ENCODE measurements at regions not wholly inside any gene's neighbourhood (a gene's known extent, or its start where the extent isn't known, plus 50 kb on each side); places are given as distances from the start of the nearest gene placed in this dataset.

- no peak for TF ChIP-seq HMGXB4 (CRISPR knock-in tag; IDR thresholded peaks at IDR 0.05)
- no peak for TF ChIP-seq ELF4 (CRISPR knock-in tag; IDR thresholded peaks at IDR 0.05; ENCODE audit: low read depth)
- no peak for TF ChIP-seq JUN (CRISPR knock-in tag; IDR thresholded peaks at IDR 0.05)
- no peak for TF ChIP-seq TCF7 (CRISPR knock-in tag; IDR thresholded peaks at IDR 0.05; ENCODE audit: low read depth)
- no peak for TF ChIP-seq SMAD3 (CRISPR knock-in tag; IDR thresholded peaks at IDR 0.05; ENCODE audit: borderline replicate concordance)
These were observed 117.5 kb downstream of the CCNA1 start (continued) for GRCh38 chr13:36549755-36550154.

DNA sequence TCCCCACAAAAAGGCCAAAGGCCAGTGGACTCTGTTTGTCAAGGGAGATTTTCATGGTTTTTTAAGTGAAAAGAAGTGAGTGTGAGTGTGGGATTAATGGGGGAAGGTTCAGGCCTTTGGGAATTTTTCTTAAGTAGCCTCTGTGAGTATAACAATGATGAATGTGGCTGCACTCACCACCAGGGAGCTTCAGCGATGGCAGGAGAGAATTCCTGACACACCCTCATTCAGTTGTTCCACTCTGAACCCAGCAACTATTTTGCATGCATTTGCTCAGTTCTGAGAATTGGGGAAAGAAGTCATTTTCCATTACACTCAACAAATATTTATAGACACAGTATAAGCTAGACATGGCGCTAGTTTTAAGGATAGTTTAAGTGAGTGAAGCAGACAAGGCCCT, 117.9 kb downstream of the CCNA1 start:
- Mint-ChIP-seq H3K27me3 (ENCODE audit: low read depth) (no peaks in the 10 kb centered on the region), H3K27ac (no peak overlapping the region), H3K36me3 (no peaks in the 10 kb centered on the region), H3K9me3 (no peaks in the 10 kb centered on the region), H3K4me3 (no peak overlapping the region), H3K4me1 (0 out of 2 replicates have a peak, but pooled peaks cover 5% of the 10 kb centered on the region)
- ATAC-seq (no peak), DNase-seq (ENCODE audit: low spot score) (no peak)
- ChIA-PET POLR2A (no interaction called here), CTCF (no interaction called here)
- TF ChIP-seq HMGA2 (CRISPR knock-in tag; IDR thresholded peaks at IDR 0.05) (no peak), USF1 (CRISPR knock-in tag; IDR thresholded peaks at IDR 0.05) (no peak)
- TF ChIP-seq, protein P1, sequence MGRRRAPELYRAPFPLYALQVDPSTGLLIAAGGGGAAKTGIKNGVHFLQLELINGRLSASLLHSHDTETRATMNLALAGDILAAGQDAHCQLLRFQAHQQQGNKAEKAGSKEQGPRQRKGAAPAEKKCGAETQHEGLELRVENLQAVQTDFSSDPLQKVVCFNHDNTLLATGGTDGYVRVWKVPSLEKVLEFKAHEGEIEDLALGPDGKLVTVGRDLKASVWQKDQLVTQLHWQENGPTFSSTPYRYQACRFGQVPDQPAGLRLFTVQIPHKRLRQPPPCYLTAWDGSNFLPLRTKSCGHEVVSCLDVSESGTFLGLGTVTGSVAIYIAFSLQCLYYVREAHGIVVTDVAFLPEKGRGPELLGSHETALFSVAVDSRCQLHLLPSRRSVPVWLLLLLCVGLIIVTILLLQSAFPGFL (CRISPR knock-in tag; IDR thresholded peaks at IDR 0.05; ENCODE audit: borderline replicate concordance) = no peak

DNA sequence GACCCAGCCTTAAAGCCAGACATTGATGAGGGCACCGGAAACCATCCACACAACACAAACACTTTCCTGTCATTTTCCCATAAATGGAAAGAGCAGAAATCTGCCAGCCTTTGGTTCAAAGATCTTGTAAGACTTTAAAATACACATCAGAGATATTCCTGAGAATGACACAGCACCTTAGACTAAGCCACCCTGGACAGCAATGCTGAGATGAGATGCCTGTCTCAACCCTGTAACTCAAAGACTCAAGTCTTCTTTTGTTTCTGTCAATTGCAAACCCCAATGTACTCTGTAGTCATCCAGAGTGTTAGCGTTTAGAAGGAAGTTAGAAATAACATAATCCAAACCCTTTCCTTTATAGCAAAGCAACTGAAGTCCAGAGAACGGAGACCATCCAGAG, 119.2 kb downstream of the CCNA1 start:
- no peaks in the 10 kb centered on the region for H3K27me3 Mint-ChIP-seq (ENCODE audit: low read depth)
- ATAC-seq = no peak
- H3K4me3 Mint-ChIP-seq = no peak overlapping the region
- no peak overlapping the region for H3K27ac Mint-ChIP-seq
- CTCF ChIA-PET = no interaction called here
- H3K36me3 Mint-ChIP-seq = no peaks in the 10 kb centered on the region
- DNase-seq (ENCODE audit: low spot score) = no peak
- POLR2A ChIA-PET = no interaction called here
- 0 out of 2 replicates have a peak, but pooled peaks cover 5% of the 10 kb centered on the region for H3K4me1 Mint-ChIP-seq
- H3K9me3 Mint-ChIP-seq = no peaks in the 10 kb centered on the region
- TF ChIP-seq ZNF121 (CRISPR knock-in tag; IDR thresholded peaks at IDR 0.05) = no peak
- no peak for TF ChIP-seq PRRX2 (CRISPR knock-in tag; IDR thresholded peaks at IDR 0.05)
- no peak for TF ChIP-seq CBFB (CRISPR knock-in tag; IDR thresholded peaks at IDR 0.05; ENCODE audit: low read depth)
- no peak for TF ChIP-seq ZNF219 (CRISPR knock-in tag; IDR thresholded peaks at IDR 0.05; ENCODE audit: borderline replicate concordance)
- no peak for TF ChIP-seq ZNF416 (CRISPR knock-in tag; IDR thresholded peaks at IDR 0.05)
- TF ChIP-seq JAZF1 (CRISPR knock-in tag; IDR thresholded peaks at IDR 0.05) = no peak
- TF ChIP-seq FOXP1 (CRISPR knock-in tag; IDR thresholded peaks at IDR 0.05; ENCODE audit: borderline replicate concordance) = no peak
- no peak for TF ChIP-seq ZNF263 (CRISPR knock-in tag; IDR thresholded peaks at IDR 0.05; ENCODE audit: low read depth)
- no peak for TF ChIP-seq ZNF317 (CRISPR knock-in tag; IDR thresholded peaks at IDR 0.05; ENCODE audit: borderline replicate concordance, low read depth)
- TF ChIP-seq ZBTB21 (CRISPR knock-in tag; IDR thresholded peaks at IDR 0.05; ENCODE audit: borderline replicate concordance) = no peak
- TF ChIP-seq, protein P2, sequence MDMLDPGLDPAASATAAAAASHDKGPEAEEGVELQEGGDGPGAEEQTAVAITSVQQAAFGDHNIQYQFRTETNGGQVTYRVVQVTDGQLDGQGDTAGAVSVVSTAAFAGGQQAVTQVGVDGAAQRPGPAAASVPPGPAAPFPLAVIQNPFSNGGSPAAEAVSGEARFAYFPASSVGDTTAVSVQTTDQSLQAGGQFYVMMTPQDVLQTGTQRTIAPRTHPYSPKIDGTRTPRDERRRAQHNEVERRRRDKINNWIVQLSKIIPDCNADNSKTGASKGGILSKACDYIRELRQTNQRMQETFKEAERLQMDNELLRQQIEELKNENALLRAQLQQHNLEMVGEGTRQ (CRISPR knock-in tag; IDR thresholded peaks at IDR 0.05) = no peak
- no peak for TF ChIP-seq USF1 (CRISPR knock-in tag; IDR thresholded peaks at IDR 0.05)
- TF ChIP-seq CTCF (IDR thresholded peaks at IDR 0.05) = no peak
- TF ChIP-seq ZSCAN18 (CRISPR knock-in tag; IDR thresholded peaks at IDR 0.05) = no peak
- TF ChIP-seq, protein P3, sequence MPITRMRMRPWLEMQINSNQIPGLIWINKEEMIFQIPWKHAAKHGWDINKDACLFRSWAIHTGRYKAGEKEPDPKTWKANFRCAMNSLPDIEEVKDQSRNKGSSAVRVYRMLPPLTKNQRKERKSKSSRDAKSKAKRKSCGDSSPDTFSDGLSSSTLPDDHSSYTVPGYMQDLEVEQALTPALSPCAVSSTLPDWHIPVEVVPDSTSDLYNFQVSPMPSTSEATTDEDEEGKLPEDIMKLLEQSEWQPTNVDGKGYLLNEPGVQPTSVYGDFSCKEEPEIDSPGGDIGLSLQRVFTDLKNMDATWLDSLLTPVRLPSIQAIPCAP (CRISPR knock-in tag; IDR thresholded peaks at IDR 0.05) = no peak
- TF ChIP-seq ATF1 (CRISPR knock-in tag; IDR thresholded peaks at IDR 0.05) = no peak
- no peak for TF ChIP-seq ESRRA (CRISPR knock-in tag; IDR thresholded peaks at IDR 0.05; ENCODE audit: borderline replicate concordance)

All from WTC11 (cell line).